ENCODE measurements at regions not wholly inside any gene's neighbourhood (a gene's known extent, or its start where the extent isn't known, plus 50 kb on each side); places are given as distances from the start of the nearest gene placed in this dataset.

DNA sequence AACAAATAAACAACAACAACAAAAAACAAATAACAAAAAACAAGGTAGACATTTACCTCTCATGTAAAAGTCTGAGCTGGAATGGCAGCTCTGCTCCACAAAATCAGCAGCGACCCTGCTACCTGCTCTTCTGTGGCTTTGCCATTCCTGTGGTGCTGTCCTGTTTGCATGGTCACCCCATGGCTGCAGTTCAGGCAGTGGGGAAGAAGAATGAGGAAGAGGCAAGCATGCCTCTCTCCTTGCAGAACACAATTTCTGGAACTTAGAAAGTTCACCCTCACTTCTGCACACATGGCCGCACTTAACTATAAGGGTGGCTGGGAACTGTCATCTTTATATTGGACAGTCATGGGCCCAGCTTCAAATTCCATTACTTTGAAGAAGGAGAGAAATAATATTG, 84.8 kb upstream of the GNG12 start:
- intact Hi-C loops (cut with micrococcal nuclease): no loop called here
- H3K4me1 ChIP-seq (ENCODE audit: control insufficient read depth in 1 of 2, insufficient read depth in 2 of 2, low read length in 2 of 2): no peaks in the 10 kb centered on the region

DNA sequence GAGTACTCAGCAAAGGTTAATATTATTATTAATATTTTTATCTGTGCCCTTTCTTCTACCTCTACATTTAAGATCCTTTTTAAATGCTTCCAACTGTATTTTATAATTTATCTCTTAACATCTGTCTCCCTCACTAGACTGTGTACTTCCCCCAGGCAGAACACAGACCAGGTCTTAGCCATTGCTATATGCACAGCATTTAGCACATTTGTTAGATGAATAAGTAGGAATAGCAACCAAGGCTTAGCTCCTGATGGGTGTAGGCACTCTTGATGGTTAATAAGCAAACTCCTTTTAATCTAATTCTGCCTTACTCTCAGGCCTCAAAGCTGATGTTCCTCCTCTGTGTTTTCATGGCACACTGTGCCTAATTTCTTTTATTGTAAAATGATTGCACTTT, 83.7 kb upstream of the GNG12 start:
- Histone ChIP-seq H3K9ac (ENCODE audit: low read length) (no peak overlapping the region), H3K4me3 (replicated peaks in 1 of 2; ENCODE audit: low read depth in 1 of 2, low read length in 2 of 2) (no peak overlapping the region), H3K9me2 (ENCODE audit: insufficient read depth) (no peaks in the 10 kb centered on the region), H2AFZ (ENCODE audit: low read depth, low read length, poor library complexity, severe bottlenecking) (no peak overlapping the region), H4K20me1 (ENCODE audit: insufficient read depth) (no peaks in the 10 kb centered on the region), H3K27ac (ENCODE audit: low read depth, low read length) (no peak overlapping the region), H3K36me3 (ENCODE audit: control insufficient read depth in 1 of 2, insufficient read depth in 2 of 2, low read length in 2 of 2) (no peaks in the 10 kb centered on the region), H3K9me3 (ENCODE audit: control insufficient read depth in 1 of 2, insufficient read depth in 1 of 2, low read depth in 1 of 2, low read length in 2 of 2) (no peaks in the 10 kb centered on the region), H3K4me1 (ENCODE audit: control insufficient read depth in 1 of 2, insufficient read depth in 2 of 2, low read length in 2 of 2) (no peaks in the 10 kb centered on the region), H3K27me3 (ENCODE audit: insufficient read depth, low read length) (no peaks in the 10 kb centered on the region), H3K79me2 (ENCODE audit: insufficient read depth, low read length) (no peaks in the 10 kb centered on the region), H3K4me2 (ENCODE audit: low read length) (no peak overlapping the region)
- CTCF ChIA-PET: no interaction called here
- RAD21 ChIA-PET (ENCODE audit: low non-redundant PET in 1 of 2, low total read pairs in 2 of 2, uncharacterized antibody in 2 of 2, unreplicated experiment in 2 of 2): no interaction called here
- ATAC-seq (no peak), DNase-seq (ENCODE audit: low read depth, low spot score) (no peak)
- POLR2A ChIA-PET: no interaction called here
- intact Hi-C loops (cut with micrococcal nuclease): no loop called here
- BruUV-seq (replicated peaks): no TSS peak
- TF ChIP-seq SP1 (IDR thresholded peaks at IDR 0.05; ENCODE audit: low read depth) (no peak), EGR1 (IDR thresholded peaks at IDR 0.05; ENCODE audit: low read depth) (no peak), JUND (IDR thresholded peaks at IDR 0.05) (no peak), CEBPB (IDR thresholded peaks at IDR 0.05; ENCODE audit: low read depth) (no peak), POLR2A (IDR thresholded peaks at IDR 0.05; ENCODE audit: borderline replicate concordance, extremely low read depth, insufficient read depth, insufficient read length) (no peak), RAD21 (IDR thresholded peaks at IDR 0.05; ENCODE audit: low read depth) (no peak), POLR2AphosphoS5 (IDR thresholded peaks at IDR 0.05; ENCODE audit: low read depth, low read length) (no peak)
- TF ChIP-seq, protein P1, sequence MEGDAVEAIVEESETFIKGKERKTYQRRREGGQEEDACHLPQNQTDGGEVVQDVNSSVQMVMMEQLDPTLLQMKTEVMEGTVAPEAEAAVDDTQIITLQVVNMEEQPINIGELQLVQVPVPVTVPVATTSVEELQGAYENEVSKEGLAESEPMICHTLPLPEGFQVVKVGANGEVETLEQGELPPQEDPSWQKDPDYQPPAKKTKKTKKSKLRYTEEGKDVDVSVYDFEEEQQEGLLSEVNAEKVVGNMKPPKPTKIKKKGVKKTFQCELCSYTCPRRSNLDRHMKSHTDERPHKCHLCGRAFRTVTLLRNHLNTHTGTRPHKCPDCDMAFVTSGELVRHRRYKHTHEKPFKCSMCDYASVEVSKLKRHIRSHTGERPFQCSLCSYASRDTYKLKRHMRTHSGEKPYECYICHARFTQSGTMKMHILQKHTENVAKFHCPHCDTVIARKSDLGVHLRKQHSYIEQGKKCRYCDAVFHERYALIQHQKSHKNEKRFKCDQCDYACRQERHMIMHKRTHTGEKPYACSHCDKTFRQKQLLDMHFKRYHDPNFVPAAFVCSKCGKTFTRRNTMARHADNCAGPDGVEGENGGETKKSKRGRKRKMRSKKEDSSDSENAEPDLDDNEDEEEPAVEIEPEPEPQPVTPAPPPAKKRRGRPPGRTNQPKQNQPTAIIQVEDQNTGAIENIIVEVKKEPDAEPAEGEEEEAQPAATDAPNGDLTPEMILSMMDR (IDR thresholded peaks at IDR 0.05 in 2 of 3, conservative IDR thresholded peaks at IDR 0.05 in 1 of 3; ENCODE audit: borderline replicate concordance in 1 of 3, insufficient read depth in 1 of 3, low read depth in 2 of 3, low read length in 2 of 3): no peak
- TF ChIP-seq, protein P2, sequence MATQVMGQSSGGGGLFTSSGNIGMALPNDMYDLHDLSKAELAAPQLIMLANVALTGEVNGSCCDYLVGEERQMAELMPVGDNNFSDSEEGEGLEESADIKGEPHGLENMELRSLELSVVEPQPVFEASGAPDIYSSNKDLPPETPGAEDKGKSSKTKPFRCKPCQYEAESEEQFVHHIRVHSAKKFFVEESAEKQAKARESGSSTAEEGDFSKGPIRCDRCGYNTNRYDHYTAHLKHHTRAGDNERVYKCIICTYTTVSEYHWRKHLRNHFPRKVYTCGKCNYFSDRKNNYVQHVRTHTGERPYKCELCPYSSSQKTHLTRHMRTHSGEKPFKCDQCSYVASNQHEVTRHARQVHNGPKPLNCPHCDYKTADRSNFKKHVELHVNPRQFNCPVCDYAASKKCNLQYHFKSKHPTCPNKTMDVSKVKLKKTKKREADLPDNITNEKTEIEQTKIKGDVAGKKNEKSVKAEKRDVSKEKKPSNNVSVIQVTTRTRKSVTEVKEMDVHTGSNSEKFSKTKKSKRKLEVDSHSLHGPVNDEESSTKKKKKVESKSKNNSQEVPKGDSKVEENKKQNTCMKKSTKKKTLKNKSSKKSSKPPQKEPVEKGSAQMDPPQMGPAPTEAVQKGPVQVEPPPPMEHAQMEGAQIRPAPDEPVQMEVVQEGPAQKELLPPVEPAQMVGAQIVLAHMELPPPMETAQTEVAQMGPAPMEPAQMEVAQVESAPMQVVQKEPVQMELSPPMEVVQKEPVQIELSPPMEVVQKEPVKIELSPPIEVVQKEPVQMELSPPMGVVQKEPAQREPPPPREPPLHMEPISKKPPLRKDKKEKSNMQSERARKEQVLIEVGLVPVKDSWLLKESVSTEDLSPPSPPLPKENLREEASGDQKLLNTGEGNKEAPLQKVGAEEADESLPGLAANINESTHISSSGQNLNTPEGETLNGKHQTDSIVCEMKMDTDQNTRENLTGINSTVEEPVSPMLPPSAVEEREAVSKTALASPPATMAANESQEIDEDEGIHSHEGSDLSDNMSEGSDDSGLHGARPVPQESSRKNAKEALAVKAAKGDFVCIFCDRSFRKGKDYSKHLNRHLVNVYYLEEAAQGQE (IDR thresholded peaks at IDR 0.05; ENCODE audit: low read depth): no peak

More for the DNA sequence above, 84.8 kb upstream of the GNG12 start:
- H3K79me2 ChIP-seq (ENCODE audit: insufficient read depth, low read length): no peaks in the 10 kb centered on the region
- no peak for ATAC-seq
- no peak overlapping the region for H3K4me2 ChIP-seq (ENCODE audit: low read length)
- BruUV-seq (replicated peaks): no TSS peak
- H3K36me3 ChIP-seq (ENCODE audit: control insufficient read depth in 1 of 2, insufficient read depth in 2 of 2, low read length in 2 of 2): no peaks in the 10 kb centered on the region
- no peak overlapping the region for H3K9ac ChIP-seq (ENCODE audit: low read length)
- RAD21 ChIA-PET (ENCODE audit: low non-redundant PET in 1 of 2, low total read pairs in 2 of 2, uncharacterized antibody in 2 of 2, unreplicated experiment in 2 of 2): no interaction called here
- POLR2A ChIA-PET: no interaction called here
- TF ChIP-seq RAD21 (IDR thresholded peaks at IDR 0.05; ENCODE audit: low read depth): no peak
- TF ChIP-seq, protein P3, sequence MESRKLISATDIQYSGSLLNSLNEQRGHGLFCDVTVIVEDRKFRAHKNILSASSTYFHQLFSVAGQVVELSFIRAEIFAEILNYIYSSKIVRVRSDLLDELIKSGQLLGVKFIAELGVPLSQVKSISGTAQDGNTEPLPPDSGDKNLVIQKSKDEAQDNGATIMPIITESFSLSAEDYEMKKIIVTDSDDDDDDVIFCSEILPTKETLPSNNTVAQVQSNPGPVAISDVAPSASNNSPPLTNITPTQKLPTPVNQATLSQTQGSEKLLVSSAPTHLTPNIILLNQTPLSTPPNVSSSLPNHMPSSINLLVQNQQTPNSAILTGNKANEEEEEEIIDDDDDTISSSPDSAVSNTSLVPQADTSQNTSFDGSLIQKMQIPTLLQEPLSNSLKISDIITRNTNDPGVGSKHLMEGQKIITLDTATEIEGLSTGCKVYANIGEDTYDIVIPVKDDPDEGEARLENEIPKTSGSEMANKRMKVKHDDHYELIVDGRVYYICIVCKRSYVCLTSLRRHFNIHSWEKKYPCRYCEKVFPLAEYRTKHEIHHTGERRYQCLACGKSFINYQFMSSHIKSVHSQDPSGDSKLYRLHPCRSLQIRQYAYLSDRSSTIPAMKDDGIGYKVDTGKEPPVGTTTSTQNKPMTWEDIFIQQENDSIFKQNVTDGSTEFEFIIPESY (IDR thresholded peaks at IDR 0.05; ENCODE audit: extremely low read depth, insufficient replicate concordance, low read length): no peak
- TF ChIP-seq, protein P4, sequence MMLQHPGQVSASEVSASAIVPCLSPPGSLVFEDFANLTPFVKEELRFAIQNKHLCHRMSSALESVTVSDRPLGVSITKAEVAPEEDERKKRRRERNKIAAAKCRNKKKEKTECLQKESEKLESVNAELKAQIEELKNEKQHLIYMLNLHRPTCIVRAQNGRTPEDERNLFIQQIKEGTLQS (IDR thresholded peaks at IDR 0.05): no peak
- TF ChIP-seq CEBPB (IDR thresholded peaks at IDR 0.05; ENCODE audit: low read depth): no peak
- no peak for TF ChIP-seq SIN3A (IDR thresholded peaks at IDR 0.05; ENCODE audit: low read depth)
- no peak for TF ChIP-seq FOSL1 (IDR thresholded peaks at IDR 0.05; ENCODE audit: low read depth)
- CTCF ChIA-PET: no interaction called here
- no peaks in the 10 kb centered on the region for H4K20me1 ChIP-seq (ENCODE audit: insufficient read depth)
- no peak for DNase-seq (ENCODE audit: low read depth, low spot score)
- H3K9me2 ChIP-seq (ENCODE audit: insufficient read depth): no peaks in the 10 kb centered on the region
- H3K9me3 ChIP-seq (ENCODE audit: control insufficient read depth in 1 of 2, insufficient read depth in 1 of 2, low read depth in 1 of 2, low read length in 2 of 2): no peaks in the 10 kb centered on the region
- no peak overlapping the region for H2AFZ ChIP-seq (ENCODE audit: low read depth, low read length, poor library complexity, severe bottlenecking)
- H3K27me3 ChIP-seq (ENCODE audit: insufficient read depth, low read length): no peaks in the 10 kb centered on the region
- no peak overlapping the region for H3K27ac ChIP-seq (ENCODE audit: low read depth, low read length)
- H3K4me3 ChIP-seq (replicated peaks in 1 of 2; ENCODE audit: low read depth in 1 of 2, low read length in 2 of 2): no peak overlapping the region
